Putamen (tissue), 1 donor: ENCODE measurements at regions not wholly inside any gene's neighbourhood (a gene's known extent, or its start where the extent isn't known, plus 50 kb on each side); places are given as distances from the start of the nearest gene placed in this dataset.
"Not testable (repeated sequence)": the region's sequence is repeated elsewhere in the genome, so short reads cannot be mapped to it uniquely, and the experiment has no call there.

Source experiments
- DNase-seq: peaks from one replicate; pipeline ENCODE4 v3.0.0-alpha.2; 2016; ENCODE audit warnings: low spot score

GRCh38 chr1:98113811-98114210 is 193.0 kb upstream of the DPYD start:
- no peak for DNase-seq

GRCh38 chr1:98112626-98113025 is 191.8 kb upstream of the DPYD start:
- no peak for DNase-seq

GRCh38 chr1:98110674-98111073 is 189.8 kb upstream of the DPYD start:
- DNase-seq, result no peak

- DNase-seq, result not testable (repeated sequence)
Observed at GRCh38 chr1:98108378-98108777, 187.5 kb upstream of the DPYD start.

GRCh38 chr1:98107256-98107655 is 186.4 kb upstream of the DPYD start:
- no peak for DNase-seq

- DNase-seq, result no peak
Observed at GRCh38 chr1:98104289-98104688, 183.5 kb upstream of the DPYD start.

- no peak for DNase-seq
Observed at GRCh38 chr1:98103617-98104285, 182.9 kb upstream of the DPYD start.

GRCh38 chr1:98102345-98103030 is 181.7 kb upstream of the DPYD start:
- DNase-seq, result no peak

- DNase-seq, result no peak
Observed at GRCh38 chr1:98101364-98101763, 180.5 kb upstream of the DPYD start.

GRCh38 chr1:98099501-98099900 is 178.7 kb upstream of the DPYD start:
- no peak for DNase-seq

- no peak for DNase-seq
Observed at GRCh38 chr1:98098473-98098872, 177.6 kb upstream of the DPYD start.

- no peak for DNase-seq
Observed at GRCh38 chr1:98090351-98090750, 169.5 kb upstream of the DPYD start.

GRCh38 chr1:98088381-98088780 is 167.5 kb upstream of the DPYD start:
- no peak for DNase-seq

GRCh38 chr1:98086796-98087441 is 166.1 kb upstream of the DPYD start:
- DNase-seq, result no peak

- no peak for DNase-seq
Observed at GRCh38 chr1:98086156-98086555, 165.3 kb upstream of the DPYD start.

- DNase-seq, result no peak
Observed at GRCh38 chr1:98084188-98084587, 163.4 kb upstream of the DPYD start.

- no peak for DNase-seq
Observed at GRCh38 chr1:98081944-98082343, 161.1 kb upstream of the DPYD start.

GRCh38 chr1:98078596-98078995 is 157.8 kb upstream of the DPYD start:
- no peak for DNase-seq

- DNase-seq, result no peak
Observed at GRCh38 chr1:98077691-98078090, 156.9 kb upstream of the DPYD start.

- DNase-seq, result no peak
Observed at GRCh38 chr1:98075626-98076025, 154.8 kb upstream of the DPYD start.

GRCh38 chr1:98073823-98074222 is 153.0 kb upstream of the DPYD start:
- DNase-seq, result no peak

GRCh38 chr1:98073106-98073505 is 152.3 kb upstream of the DPYD start:
- DNase-seq, result no peak

GRCh38 chr1:98072047-98072446 is 151.2 kb upstream of the DPYD start:
- no peak for DNase-seq
